ENCODE measurements at regions not wholly inside any gene's neighbourhood (a gene's known extent, or its start where the extent isn't known, plus 50 kb on each side); places are given as distances from the start of the nearest gene placed in this dataset.

GRCh38 chr7:25493805-25494366 lies 265.6 kb upstream of the NPVF start:
- ChIA-PET POLR2A (no interaction called here), CTCF (no interaction called here)
- H3K4me3 ChIP-seq (replicated peaks in 1 of 3; ENCODE audit: insufficient read depth in 1 of 3, low read depth in 1 of 3, low read length in 3 of 3): no peak overlapping the region
- H3K9me1 ChIP-seq (replicated peaks; ENCODE audit: control insufficient read depth, extremely low read depth, insufficient read depth, low read length): no peaks in the 10 kb centered on the region
- H3K4me2 ChIP-seq (ENCODE audit: insufficient read depth, low read length): no peak overlapping the region
- H3K27me3 ChIP-seq (ENCODE audit: control insufficient read depth in 2 of 2, insufficient read depth in 2 of 2, low read length in 2 of 2): no peaks in the 10 kb centered on the region
- no peak overlapping the region for H2AFZ ChIP-seq (ENCODE audit: low read depth, low read length)
- TF ChIP-seq, protein P1, sequence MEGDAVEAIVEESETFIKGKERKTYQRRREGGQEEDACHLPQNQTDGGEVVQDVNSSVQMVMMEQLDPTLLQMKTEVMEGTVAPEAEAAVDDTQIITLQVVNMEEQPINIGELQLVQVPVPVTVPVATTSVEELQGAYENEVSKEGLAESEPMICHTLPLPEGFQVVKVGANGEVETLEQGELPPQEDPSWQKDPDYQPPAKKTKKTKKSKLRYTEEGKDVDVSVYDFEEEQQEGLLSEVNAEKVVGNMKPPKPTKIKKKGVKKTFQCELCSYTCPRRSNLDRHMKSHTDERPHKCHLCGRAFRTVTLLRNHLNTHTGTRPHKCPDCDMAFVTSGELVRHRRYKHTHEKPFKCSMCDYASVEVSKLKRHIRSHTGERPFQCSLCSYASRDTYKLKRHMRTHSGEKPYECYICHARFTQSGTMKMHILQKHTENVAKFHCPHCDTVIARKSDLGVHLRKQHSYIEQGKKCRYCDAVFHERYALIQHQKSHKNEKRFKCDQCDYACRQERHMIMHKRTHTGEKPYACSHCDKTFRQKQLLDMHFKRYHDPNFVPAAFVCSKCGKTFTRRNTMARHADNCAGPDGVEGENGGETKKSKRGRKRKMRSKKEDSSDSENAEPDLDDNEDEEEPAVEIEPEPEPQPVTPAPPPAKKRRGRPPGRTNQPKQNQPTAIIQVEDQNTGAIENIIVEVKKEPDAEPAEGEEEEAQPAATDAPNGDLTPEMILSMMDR (IDR thresholded peaks at IDR 0.05; ENCODE audit: extremely low read depth in 1 of 2, insufficient read depth in 1 of 2, low read depth in 1 of 2, low read length in 2 of 2): no peak
- FAIRE-seq (no peak), DNase-seq (ENCODE audit: low read depth, low spot score) (no peak)
- H3K36me3 ChIP-seq (ENCODE audit: control insufficient read depth in 2 of 2, extremely low read depth in 1 of 2, insufficient read depth in 2 of 2, low read length in 2 of 2): no peaks in the 10 kb centered on the region
- H3K9me3 ChIP-seq (replicated peaks; ENCODE audit: control insufficient read depth, insufficient read depth, low read length): no peaks in the 10 kb centered on the region
- H4K20me1 ChIP-seq (replicated peaks; ENCODE audit: control insufficient read depth, extremely low read depth, insufficient read depth, low read length): no peaks in the 10 kb centered on the region
- no peaks in the 10 kb centered on the region for H3K4me1 ChIP-seq (ENCODE audit: control insufficient read depth, extremely low read depth, insufficient read depth, low read length)
- H3K9ac ChIP-seq (replicated peaks; ENCODE audit: extremely low read depth, insufficient read depth, low read length): no peak overlapping the region
- BruUV-seq (replicated peaks): no TSS peak
- dilution Hi-C loops (cut with MboI; ENCODE audit: extremely low pct_ligation_motif_present, low sequenced_read_pairs): no loop called here
- intact Hi-C loops (cut with micrococcal nuclease): no loop called here
- no peak overlapping the region for H3K27ac ChIP-seq (ENCODE audit: insufficient read depth, low read depth, low read length)
- no peaks in the 10 kb centered on the region for H3K79me2 ChIP-seq (ENCODE audit: control insufficient read depth, insufficient read depth, low read length)

- Histone ChIP-seq H3K27me3 (ENCODE audit: control insufficient read depth in 2 of 2, insufficient read depth in 2 of 2, low read length in 2 of 2) (no peaks in the 10 kb centered on the region), H3K36me3 (ENCODE audit: control insufficient read depth in 2 of 2, extremely low read depth in 1 of 2, insufficient read depth in 2 of 2, low read length in 2 of 2) (no peaks in the 10 kb centered on the region), H3K9me1 (replicated peaks; ENCODE audit: control insufficient read depth, extremely low read depth, insufficient read depth, low read length) (no peaks in the 10 kb centered on the region), H3K27ac (ENCODE audit: insufficient read depth, low read depth, low read length) (no peak overlapping the region), H3K79me2 (ENCODE audit: control insufficient read depth, insufficient read depth, low read length) (no peaks in the 10 kb centered on the region), H2AFZ (ENCODE audit: low read depth, low read length) (no peak overlapping the region), H3K9ac (replicated peaks; ENCODE audit: extremely low read depth, insufficient read depth, low read length) (no peak overlapping the region), H3K9me3 (replicated peaks; ENCODE audit: control insufficient read depth, insufficient read depth, low read length) (no peaks in the 10 kb centered on the region), H3K4me1 (ENCODE audit: control insufficient read depth, extremely low read depth, insufficient read depth, low read length) (no peaks in the 10 kb centered on the region), H4K20me1 (replicated peaks; ENCODE audit: control insufficient read depth, extremely low read depth, insufficient read depth, low read length) (no peaks in the 10 kb centered on the region), H3K4me2 (ENCODE audit: insufficient read depth, low read length) (no peak overlapping the region), H3K4me3 (replicated peaks in 1 of 3; ENCODE audit: insufficient read depth in 1 of 3, low read depth in 1 of 3, low read length in 3 of 3) (no peak overlapping the region)
- no peak for TF ChIP-seq EZH2 (IDR thresholded peaks at IDR 0.05; ENCODE audit: borderline replicate concordance, low read depth, low read length, severe bottlenecking)
- no peak for TF ChIP-seq FOS (IDR thresholded peaks at IDR 0.05; ENCODE audit: borderline replicate concordance, insufficient read depth, low read length)
- no peak for TF ChIP-seq POLR2AphosphoS5 (IDR thresholded peaks at IDR 0.05; ENCODE audit: insufficient read depth, low read depth, low read length)
- no peak for TF ChIP-seq MYC (IDR thresholded peaks at IDR 0.05; ENCODE audit: low read depth, low read length)
- TF ChIP-seq MAX (IDR thresholded peaks at IDR 0.05; ENCODE audit: insufficient read depth, insufficient read length): no peak
- TF ChIP-seq GATA2 (IDR thresholded peaks at IDR 0.05; ENCODE audit: insufficient read depth, insufficient read length, low read depth, low read length): no peak
- TF ChIP-seq JUN (IDR thresholded peaks at IDR 0.05; ENCODE audit: borderline replicate concordance, insufficient read depth, insufficient read length, low read depth): no peak
- no peak for TF ChIP-seq POLR2A (IDR thresholded peaks at IDR 0.05; ENCODE audit: low read depth, low read length)
- TF ChIP-seq, protein P1 (IDR thresholded peaks at IDR 0.05; ENCODE audit: extremely low read depth in 1 of 2, insufficient read depth in 1 of 2, low read depth in 1 of 2, low read length in 2 of 2): no peak
- ChIA-PET CTCF (no interaction called here), POLR2A (no interaction called here)
- DNase-seq (ENCODE audit: low read depth, low spot score): no peak
- BruUV-seq (replicated peaks): no TSS peak
- FAIRE-seq: no peak
- dilution Hi-C loops (cut with MboI; ENCODE audit: extremely low pct_ligation_motif_present, low sequenced_read_pairs) (no loop called here), intact Hi-C loops (cut with micrococcal nuclease) (no loop called here)
Measured at GRCh38 chr7:25494896-25495295, 266.6 kb upstream of the NPVF start.
